H1 (cell line): ENCODE measurements at regions not wholly inside any gene's neighbourhood (a gene's known extent, or its start where the extent isn't known, plus 50 kb on each side); places are given as distances from the start of the nearest gene placed in this dataset.

Experiments used
- CTCF ChIA-PET: fragments of 300-600 bp; sonication (Branson Sonifier 250); formaldehyde crosslinking; loops from one replicate; lab custom pipeline; 2021; ENCODE audit not compliant: partially characterized antibody; lab: Charles Lee
- POLR2A ChIA-PET: fragments of 300-600 bp; sonication (Branson Sonifier 250); formaldehyde crosslinking; loops from one replicate; lab custom pipeline; 2021; ENCODE audit warnings: inconsistent platforms; ENCODE audit not compliant: partially characterized antibody; lab: Charles Lee
- DNase-seq, 2 experiments: peaks; one replicate each; pipeline versions ENCODE4 v3.0.0 to v3.0.0-alpha.2; 2010 to 2022; ENCODE audit warnings: low spot score in 2 of 2, low read depth in 1 of 2, mixed read lengths in 1 of 2
- FAIRE-seq: peaks from 2 replicates; lab custom pipeline; 2011; peaks lifted over from hg19 to GRCh38; lab: Jason Lieb, UNC
- H2AFZ ChIP-seq: 2 replicates; pipeline ENCODE4 v1.8.1; 2012; ENCODE audit warnings: low read length, inconsistent platforms
- H2AK5ac ChIP-seq: 2 replicates; pipeline ENCODE4 v1.6.1; 2013; ENCODE audit warnings: low read depth, low read length
- H2BK120ac ChIP-seq: replicated peaks from 2 replicates; pipeline ENCODE3; 2013; ENCODE audit warnings: low read depth, low read length, inconsistent platforms
- H2BK12ac ChIP-seq: 2 replicates; pipeline ENCODE4 v1.6.1; 2013; ENCODE audit warnings: low read depth, low read length
- H2BK15ac ChIP-seq: 2 replicates; pipeline ENCODE4 v1.6.1; 2013; ENCODE audit warnings: low read length
- H2BK20ac ChIP-seq: 2 replicates; pipeline ENCODE4 v1.6.1; 2013; ENCODE audit warnings: low read length
- H2BK5ac ChIP-seq: 2 replicates; pipeline ENCODE4 v1.6.1; 2013; ENCODE audit warnings: low read depth, low read length
- H3K14ac ChIP-seq: 2 replicates; pipeline ENCODE4 v1.6.1; 2013; ENCODE audit warnings: inconsistent platforms; ENCODE audit not compliant: insufficient read length
- H3K18ac ChIP-seq: 2 replicates; pipeline ENCODE4 v1.6.1; 2013; ENCODE audit warnings: low read length; ENCODE audit errors: extremely low read depth
- H3K23ac ChIP-seq: 2 replicates; pipeline ENCODE4 v1.6.1; 2013; ENCODE audit warnings: inconsistent platforms; ENCODE audit not compliant: insufficient read length
- H3K23me2 ChIP-seq: 2 replicates; pipeline ENCODE4 v1.6.1; 2013; ENCODE audit warnings: low read depth, low read length
- H3K27ac ChIP-seq: 2 replicates; pipeline ENCODE4 v1.6.1; 2011; ENCODE audit warnings: low read depth, low read length, inconsistent platforms
- H3K27me3 ChIP-seq, 4 experiments: replicated peaks in 1 of 4; 1 replicate in 1 of 4; 2 replicates in 3 of 4; pipeline versions ENCODE4 v1.6.1 to v1.8.1; 2011 to 2013; ENCODE audit warnings: low read length in 3 of 4, mild to moderate bottlenecking in 3 of 4, inconsistent platforms in 2 of 4, mixed read lengths in 2 of 4, moderate library complexity in 1 of 4; ENCODE audit not compliant: control insufficient read depth in 3 of 4, insufficient read depth in 3 of 4; ENCODE audit errors: extremely low read depth in 1 of 4
- H3K36me3 ChIP-seq, 4 experiments: 2 replicates each; pipeline versions ENCODE4 v1.6.1 to v1.8.1; 2011 to 2013; ENCODE audit warnings: mild to moderate bottlenecking in 4 of 4, low read length in 3 of 4, moderate library complexity in 2 of 4, control low read depth in 1 of 4, inconsistent platforms in 1 of 4; ENCODE audit not compliant: insufficient read depth in 4 of 4, control insufficient read depth in 2 of 4
- H3K4ac ChIP-seq: replicated peaks from 2 replicates; pipeline ENCODE3; 2013; ENCODE audit warnings: low read length, low read depth, mixed read lengths, inconsistent platforms; ENCODE audit not compliant: insufficient read length
- H3K4me1 ChIP-seq, 4 experiments: replicated peaks in 1 of 4; 1 replicate in 1 of 4; 2 replicates in 3 of 4; pipeline versions ENCODE4 v1.6.1 to v1.8.1; 2011 to 2013; ENCODE audit warnings: low read length in 3 of 4, inconsistent platforms in 2 of 4, mixed read lengths in 1 of 4; ENCODE audit not compliant: insufficient read depth in 4 of 4, control insufficient read depth in 3 of 4
- H3K4me2 ChIP-seq, 2 experiments: 2 replicates each; pipeline versions ENCODE4 v1.6.1 to v1.8.1; 2011 to 2013; ENCODE audit warnings: low read depth in 2 of 2, low read length in 2 of 2, control low read depth in 1 of 2, inconsistent platforms in 1 of 2, mild to moderate bottlenecking in 1 of 2; ENCODE audit not compliant: insufficient read depth in 1 of 2
- H3K4me3 ChIP-seq, 4 experiments: fragments of 200-600, 300-600 bp in 1 of 4; sonication (generic), shearing (Covaris generic), sonication (Bioruptor Twin) in 1 of 4; 2 replicates each; pipeline versions ENCODE4 v1.5.1 to v1.8.1; 2011 to 2016; ENCODE audit warnings: low read length in 4 of 4, low read depth in 3 of 4, control low read depth in 2 of 4, inconsistent platforms in 2 of 4, mild to moderate bottlenecking in 2 of 4, mixed read lengths in 1 of 4, moderate library complexity in 1 of 4; ENCODE audit not compliant: insufficient read depth in 2 of 4; ENCODE audit errors: extremely low read depth in 1 of 4
- H3K56ac ChIP-seq: replicated peaks from 2 replicates; pipeline ENCODE3; 2013; ENCODE audit warnings: low read depth, mild to moderate bottlenecking, mixed read lengths, low read length, inconsistent platforms; ENCODE audit not compliant: insufficient read length
- H3K79me1 ChIP-seq: 2 replicates; pipeline ENCODE4 v1.6.1; 2013; ENCODE audit warnings: low read depth, low read length, control low read depth
- H3K79me2 ChIP-seq, 2 experiments: 2 replicates each; pipeline versions ENCODE4 v1.6.1 to v1.8.1; 2012 to 2013; ENCODE audit warnings: low read length in 2 of 2, mild to moderate bottlenecking in 2 of 2, inconsistent platforms in 1 of 2; ENCODE audit not compliant: insufficient read depth in 2 of 2, control insufficient read depth in 1 of 2
- H3K9ac ChIP-seq, 4 experiments: replicated peaks in 1 of 4; 1 replicate in 1 of 4; 2 replicates in 3 of 4; pipeline versions ENCODE4 v1.6.1 to v1.8.1; 2011 to 2013; ENCODE audit warnings: low read depth in 3 of 4, low read length in 3 of 4, control low read depth in 2 of 4, mild to moderate bottlenecking in 2 of 4, moderate library complexity in 2 of 4, inconsistent platforms in 1 of 4; ENCODE audit errors: extremely low read depth in 1 of 4
- H3K9me3 ChIP-seq, 2 experiments: 2 replicates each; pipeline versions ENCODE4 v1.6.1 to v1.8.1; 2012 to 2013; ENCODE audit warnings: mild to moderate bottlenecking in 2 of 2, moderate library complexity in 2 of 2, control low read depth in 1 of 2, inconsistent platforms in 1 of 2, low read depth in 1 of 2, low read length in 1 of 2, mixed read lengths in 1 of 2; ENCODE audit not compliant: insufficient read depth in 2 of 2
- H4K20me1 ChIP-seq, 2 experiments: replicated peaks in 1 of 2; 2 replicates each; pipeline versions ENCODE3 to v1.8.1; 2011 to 2013; ENCODE audit warnings: inconsistent platforms in 2 of 2, low read length in 2 of 2, mild to moderate bottlenecking in 1 of 2; ENCODE audit not compliant: insufficient read depth in 2 of 2, control insufficient read depth in 1 of 2
- H4K5ac ChIP-seq: 2 replicates; pipeline ENCODE4 v1.6.1; 2013; ENCODE audit warnings: low read length, low read depth, mixed read lengths, inconsistent platforms; ENCODE audit not compliant: insufficient read length
- H4K8ac ChIP-seq: 2 replicates; pipeline ENCODE4 v1.8.0; 2013; ENCODE audit warnings: mild to moderate bottlenecking, moderate library complexity, low read length, inconsistent platforms; ENCODE audit not compliant: insufficient read depth; ENCODE audit errors: extremely low read depth
- H4K91ac ChIP-seq: replicated peaks from 2 replicates; pipeline ENCODE3; 2013; ENCODE audit warnings: low read length, mixed read lengths, inconsistent platforms; ENCODE audit not compliant: insufficient read length
- ASH2L ChIP-seq: fragments of 200-600, 300-600 bp; sonication (generic); IDR thresholded peaks from one replicate; pipeline ENCODE4 v1.7.1; 2017; ENCODE audit warnings: low read length
- BACH1 ChIP-seq: IDR thresholded peaks from 2 replicates; pipeline ENCODE4 v1.6.1; 2012; ENCODE audit warnings: low read length, improper control_type of control experiment
- CHD2 ChIP-seq: IDR thresholded peaks from 2 replicates; pipeline ENCODE4 v1.6.1; 2012; ENCODE audit warnings: low read length, improper control_type of control experiment
- CREB1 ChIP-seq: IDR thresholded peaks from 2 replicates; pipeline ENCODE4 v1.6.1; 2012; ENCODE audit warnings: inconsistent platforms
- EGR1 ChIP-seq: IDR thresholded peaks from 2 replicates; pipeline ENCODE4 v1.6.1; 2011; ENCODE audit warnings: low read depth, low read length, borderline replicate concordance
- EZH2 ChIP-seq: fragments of 200-600 bp; sonication (generic); IDR thresholded peaks from 2 replicates; pipeline ENCODE4 v1.7.1; 2012; ENCODE audit warnings: low read depth, mild to moderate bottlenecking, moderate library complexity, low read length, inconsistent platforms; ENCODE audit not compliant: severe bottlenecking
- GTF2F1 ChIP-seq: IDR thresholded peaks from 2 replicates; pipeline ENCODE4 v1.6.1; 2012; ENCODE audit warnings: low read depth, low read length, improper control_type of control experiment, borderline replicate concordance
- JUN ChIP-seq: IDR thresholded peaks from 2 replicates; pipeline ENCODE4 v1.6.1; 2011; ENCODE audit warnings: low read depth, mild to moderate bottlenecking, improper control_type of control experiment, low read length
- MAFK ChIP-seq: IDR thresholded peaks from 2 replicates; pipeline ENCODE4 v1.6.1; 2012; ENCODE audit warnings: low read depth, mild to moderate bottlenecking, improper control_type of control experiment, low read length
- POLR2A ChIP-seq, 2 experiments: IDR thresholded peaks; 1 replicate in 1 of 2; 2 replicates in 1 of 2; pipeline ENCODE4 v1.6.1; 2011; ENCODE audit warnings: low read depth in 2 of 2, low read length in 2 of 2, mild to moderate bottlenecking in 2 of 2; ENCODE audit errors: control extremely low read depth in 1 of 2
- POLR2AphosphoS5 ChIP-seq: IDR thresholded peaks from 2 replicates; pipeline ENCODE4 v1.6.1; 2011; ENCODE audit warnings: low read depth, low read length
- POU5F1 ChIP-seq: IDR thresholded peaks from 2 replicates; pipeline ENCODE4 v1.6.1; 2011; ENCODE audit warnings: low read depth, mild to moderate bottlenecking, low read length, moderate library complexity
- SAP30 ChIP-seq: fragments of 300-600 bp; sonication (generic); IDR thresholded peaks from 2 replicates; pipeline ENCODE4 v1.7.1; 2012; ENCODE audit warnings: low read length, moderate library complexity, mild to moderate bottlenecking, inconsistent platforms; ENCODE audit not compliant: insufficient read depth, insufficient replicate concordance
- SUZ12 ChIP-seq: fragments of 200-600 bp; sonication (generic); IDR thresholded peaks from 2 replicates; pipeline ENCODE4 v1.6.1; 2012; ENCODE audit warnings: mild to moderate bottlenecking, inconsistent platforms, low read length, moderate library complexity, mixed read lengths
- TAF7 ChIP-seq: optimal IDR thresholded peaks from 2 replicates; pipeline ENCODE3; 2011; ENCODE audit warnings: low read depth, mild to moderate bottlenecking, inconsistent platforms, low read length, moderate library complexity, borderline replicate concordance
- TEAD4 ChIP-seq: IDR thresholded peaks from 2 replicates; pipeline ENCODE4 v1.6.1; 2012; ENCODE audit warnings: low read depth, low read length, inconsistent platforms, mixed read lengths
- WGBS, 2 experiments: shearing (Covaris generic) in 1 of 2; methylation state at CpG; one replicate each; pipeline versions ENCODE4 v1.1.6 to v1.1.7; 2013 to 2015; ENCODE audit warnings: low lambda C conversion rate in 2 of 2, mixed read lengths in 2 of 2, inconsistent platforms in 1 of 2, low coverage in 1 of 2, missing lambda C conversion rate in 1 of 2; ENCODE audit not compliant: insufficient replicate concordance in 2 of 2, insufficient coverage in 1 of 2, insufficient read length in 1 of 2; ENCODE audit errors: extremely low coverage in 1 of 2, missing lambda C conversion rate in 1 of 2; 5-methylcytosine and 5-hydroxymethylcytosine counted together

GRCh38 chr4:66794390-66795034 lies 750.8 kb downstream of the CENPC start:
- 95% methylated on average over 3 of the region's 3 CpGs; no CpG with 5 or more reads in 1 of the 2 experiments for WGBS, 2 experiments
- Histone ChIP-seq H3K79me1 (no peaks in the 10 kb centered on the region), H2BK120ac (no peak overlapping the region), H4K8ac (no peak overlapping the region), H3K4ac (no peak overlapping the region), H3K79me2 (no peaks in the 10 kb centered on the region), H3K4me3 (no peak overlapping the region), H3K23ac (no peak overlapping the region), H2BK12ac (no peak overlapping the region), H3K14ac (no peak overlapping the region), H3K23me2 (no peaks in the 10 kb centered on the region), H4K5ac (no peak overlapping the region), H4K91ac (no peak overlapping the region), H2BK5ac (no peak overlapping the region), H3K36me3 (no peaks in the 10 kb centered on the region), H3K27me3 (no peaks in the 10 kb centered on the region), H4K20me1 (no peaks in the 10 kb centered on the region), H3K9ac (no peak overlapping the region), H3K56ac (no peak overlapping the region), H2BK15ac (no peak overlapping the region), H2BK20ac (no peak overlapping the region), H2AK5ac (no peak overlapping the region), H3K27ac (no peak overlapping the region), H3K4me2 (no peak overlapping the region), H3K18ac (no peak overlapping the region), H3K9me3 (no peaks in the 10 kb centered on the region), H2AFZ (no peak overlapping the region), H3K4me1 (no peaks in the 10 kb centered on the region)
- ChIA-PET POLR2A (no interaction called here), CTCF (interaction anchor here (0.6 to 1.1 kb wide), 2 partner anchors 134 to 1354 kb away, joined by 3 read pairs; no protein-coding TSS in a partner anchor)
- no peak for FAIRE-seq
- no peak for DNase-seq
- TF ChIP-seq POLR2AphosphoS5 (no peak), POU5F1 (no peak), EZH2 (no peak), SAP30 (no peak), CREB1 (no peak), TAF7 (no peak), MAFK (no peak), TEAD4 (no peak), CHD2 (no peak), ASH2L (no peak), JUN (no peak), POLR2A (IDR thresholded peaks at IDR 0.05; ENCODE audit: control extremely low read depth in 1 of 2, low read depth in 2 of 2, low read length in 2 of 2) (no peak), BACH1 (no peak), EGR1 (no peak), GTF2F1 (no peak), SUZ12 (no peak)
